WTC11 (cell line): ENCODE measurements at regions not wholly inside any gene's neighbourhood (a gene's known extent, or its start where the extent isn't known, plus 50 kb on each side); places are given as distances from the start of the nearest gene placed in this dataset.

Source experiments
- ATAC-seq: fragments of 200-7000 bp; cut with Tn5 transposase; 2 replicates; pipeline ENCODE4 v1.10.0; 2021; ENCODE audit warnings: mild to moderate bottlenecking, moderate library complexity
- CTCF ChIA-PET: fragments of 300-600 bp; sonication (Branson Sonifier 250); formaldehyde crosslinking; loops from one replicate; lab custom pipeline; 2021; ENCODE audit warnings: antibody characterized with exemption; lab: Charles Lee
- POLR2A ChIA-PET: fragments of 350-600 bp; sonication (Branson Sonifier 250); formaldehyde crosslinking; loops from one replicate; lab custom pipeline; 2021; ENCODE audit warnings: antibody characterized with exemption; lab: Charles Lee
- DNase-seq: peaks from one replicate; pipeline ENCODE4 v3.0.0; 2021; ENCODE audit warnings: low spot score
- H3K27ac Mint-ChIP-seq: 2 replicates; pipeline ENCODE4 v1.8.0; 2021; ENCODE audit warnings: mixed read lengths
- H3K27me3 Mint-ChIP-seq: 2 replicates; pipeline ENCODE4 v1.8.0; 2021; ENCODE audit warnings: low read depth, mild to moderate bottlenecking, moderate library complexity, mixed read lengths
- H3K36me3 Mint-ChIP-seq: 2 replicates; pipeline ENCODE4 v1.8.0; 2021; ENCODE audit warnings: mixed read lengths
- H3K4me1 Mint-ChIP-seq: 2 replicates; pipeline ENCODE4 v1.8.0; 2022; ENCODE audit warnings: mixed read lengths
- H3K4me3 Mint-ChIP-seq: 2 replicates; pipeline ENCODE4 v1.8.0; 2021; ENCODE audit warnings: mild to moderate bottlenecking, moderate library complexity, mixed read lengths
- H3K9me3 Mint-ChIP-seq: 2 replicates; pipeline ENCODE4 v1.8.0; 2021; ENCODE audit warnings: mixed read lengths
- ARID4B ChIP-seq: sonication (generic); formaldehyde crosslinking; IDR thresholded peaks from 2 replicates; pipeline ENCODE4 v1.8.0; 2023; ENCODE audit warnings: missing genetic modification reagents, mild to moderate bottlenecking, borderline replicate concordance
- E2F4 ChIP-seq: sonication (generic); formaldehyde crosslinking; IDR thresholded peaks from 2 replicates; pipeline ENCODE4 v1.8.1; 2022; ENCODE audit warnings: low read depth, mild to moderate bottlenecking, moderate library complexity, missing genetic modification reagents, borderline replicate concordance
- ESRRA ChIP-seq: sonication (generic); formaldehyde crosslinking; IDR thresholded peaks from 2 replicates; pipeline ENCODE4 v1.8.1; 2022; ENCODE audit warnings: mild to moderate bottlenecking, missing genetic modification reagents, borderline replicate concordance
- ETV6 ChIP-seq: sonication (generic); formaldehyde crosslinking; IDR thresholded peaks from 2 replicates; pipeline ENCODE4 v1.8.1; 2022; ENCODE audit warnings: mild to moderate bottlenecking, missing genetic modification reagents
- GTF2I ChIP-seq: fragments of 250-450 bp; sonication (Bioruptor Pico); conservative IDR thresholded peaks from 2 replicates; pipeline ENCODE4 v1.4.0; 2021; ENCODE audit warnings: mild to moderate bottlenecking
- HMGA2 ChIP-seq: fragments of 250-450 bp; sonication (Bioruptor Pico); IDR thresholded peaks from 2 replicates; pipeline ENCODE4 v1.4.0; 2021; ENCODE audit warnings: mild to moderate bottlenecking, moderate library complexity
- MLX ChIP-seq: sonication (generic); formaldehyde crosslinking; IDR thresholded peaks from 2 replicates; pipeline ENCODE4 v1.8.1; 2023; ENCODE audit warnings: mild to moderate bottlenecking, missing genetic modification reagents, moderate library complexity
- STAT6 ChIP-seq: sonication (generic); formaldehyde crosslinking; conservative IDR thresholded peaks from 2 replicates; pipeline ENCODE4 v1.8.1; 2023; ENCODE audit warnings: mild to moderate bottlenecking, low read depth, missing genetic modification reagents, moderate library complexity
- TP53 ChIP-seq: sonication (generic); formaldehyde crosslinking; IDR thresholded peaks from 2 replicates; pipeline ENCODE4 v1.8.1; 2023; ENCODE audit warnings: mild to moderate bottlenecking, missing genetic modification reagents
- USF2 ChIP-seq: sonication (generic); formaldehyde crosslinking; IDR thresholded peaks from 2 replicates; pipeline ENCODE4 v1.8.1; 2023; ENCODE audit warnings: mild to moderate bottlenecking, missing genetic modification reagents, moderate library complexity
- ZBTB21 ChIP-seq: sonication (generic); formaldehyde crosslinking; IDR thresholded peaks from 2 replicates; pipeline ENCODE4 v1.8.1; 2023; ENCODE audit warnings: mild to moderate bottlenecking, missing genetic modification reagents, borderline replicate concordance
- ZBTB43 ChIP-seq: sonication (generic); formaldehyde crosslinking; IDR thresholded peaks from 2 replicates; pipeline ENCODE4 v1.8.1; 2023; ENCODE audit warnings: mild to moderate bottlenecking, missing genetic modification reagents
- ZNF232 ChIP-seq: sonication (generic); formaldehyde crosslinking; IDR thresholded peaks from 2 replicates; pipeline ENCODE4 v1.8.0; 2022; ENCODE audit warnings: mild to moderate bottlenecking, missing genetic modification reagents
- ZNF317 ChIP-seq: sonication (generic); formaldehyde crosslinking; IDR thresholded peaks from 2 replicates; pipeline ENCODE4 v1.8.1; 2023; ENCODE audit warnings: low read depth, mild to moderate bottlenecking, moderate library complexity, missing genetic modification reagents, borderline replicate concordance
- ZSCAN18 ChIP-seq: fragments of 250-450 bp; sonication (Bioruptor Pico); IDR thresholded peaks from 2 replicates; pipeline ENCODE4 v2.1.2; 2022; ENCODE audit warnings: mild to moderate bottlenecking, moderate library complexity

GRCh38 chr22:25405841-25406509, 158.5 kb upstream of the GRK3 start:
- peaks cover 15% of the 10 kb centered on the region for H3K27me3 Mint-ChIP-seq
- no peak overlapping the region; the same call in 1 of the 2 replicates for H3K27ac Mint-ChIP-seq
- no peak for TF ChIP-seq ZBTB21
- TF ChIP-seq ZNF317 (CRISPR knock-in tag) = no peak
- TF ChIP-seq ESRRA = no peak
- TF ChIP-seq ZBTB43 (CRISPR knock-in tag) = no peak
- TF ChIP-seq TP53 = no peak
- TF ChIP-seq ZSCAN18 (CRISPR knock-in tag) = no peak
- no peak for TF ChIP-seq MLX (CRISPR knock-in tag)
- TF ChIP-seq HMGA2 (CRISPR knock-in tag) = no peak
- H3K36me3 Mint-ChIP-seq = no peaks in the 10 kb centered on the region
- ATAC-seq (no peak), DNase-seq (no peak)
- no peaks in the 10 kb centered on the region for H3K9me3 Mint-ChIP-seq
- peak overlapping the region; percentile 63 for H3K4me3 Mint-ChIP-seq
- POLR2A ChIA-PET = no interaction called here
- CTCF ChIA-PET = no interaction called here
- H3K4me1 Mint-ChIP-seq = peaks cover 23% of the 10 kb centered on the region

GRCh38 chr22:25406510-25407210, 157.8 kb upstream of the GRK3 start:
- no peaks in the 10 kb centered on the region for H3K36me3 Mint-ChIP-seq
- POLR2A ChIA-PET = no interaction called here
- TF ChIP-seq ARID4B (no peak), ETV6 (CRISPR knock-in tag) (no peak)
- TF ChIP-seq, all 79 proteins: peak for 0
- H3K9me3 Mint-ChIP-seq = no peaks in the 10 kb centered on the region
- H3K4me3 Mint-ChIP-seq = peak overlapping the region; percentile 63
- peaks cover 23% of the 10 kb centered on the region for H3K4me1 Mint-ChIP-seq
- DNase-seq (no peak), ATAC-seq (no peak)
- peaks cover 15% of the 10 kb centered on the region for H3K27me3 Mint-ChIP-seq
- CTCF ChIA-PET = no interaction called here
- H3K27ac Mint-ChIP-seq = no peak overlapping the region

GRCh38 chr22:25407226-25407858, 157.1 kb upstream of the GRK3 start:
- ChIA-PET POLR2A (no interaction called here), CTCF (no interaction called here)
- H3K27ac Mint-ChIP-seq = peak overlapping the region; percentile 57
- H3K27me3 Mint-ChIP-seq = peaks cover 15% of the 10 kb centered on the region
- no peaks in the 10 kb centered on the region for H3K36me3 Mint-ChIP-seq
- DNase-seq = no peak
- ATAC-seq = no peak
- peaks cover 23% of the 10 kb centered on the region for H3K4me1 Mint-ChIP-seq
- no peak overlapping the region for H3K4me3 Mint-ChIP-seq
- H3K9me3 Mint-ChIP-seq = no peaks in the 10 kb centered on the region
- no peak for TF ChIP-seq E2F4 (CRISPR knock-in tag)
- TF ChIP-seq STAT6 = no peak
- TF ChIP-seq USF2 = no peak
- no peak for TF ChIP-seq GTF2I (CRISPR knock-in tag)
- TF ChIP-seq ZNF232 = no peak
